ENCODE measurements at regions not wholly inside any gene's neighbourhood (a gene's known extent, or its start where the extent isn't known, plus 50 kb on each side); places are given as distances from the start of the nearest gene placed in this dataset.
"Not testable (repeated sequence)": the region's sequence is repeated elsewhere in the genome, so short reads cannot be mapped to it uniquely, and the experiment has no call there.

GRCh38 chr16:34064602-34065001 lies 605.2 kb downstream of the TP53TG3F start:
- H3K9me3 ChIP-seq (replicated peaks; ENCODE audit: control insufficient read depth, insufficient read depth, low read length); CTCF ChIA-PET; H2AFZ ChIP-seq (ENCODE audit: control insufficient read depth, low read depth, low read length); ATAC-seq; H3K27me3 ChIP-seq (replicated peaks in 1 of 2; ENCODE audit: control insufficient read depth in 2 of 2, insufficient read depth in 2 of 2, low read length in 1 of 2); H3K36me3 ChIP-seq (ENCODE audit: control insufficient read depth in 2 of 2, insufficient read depth in 2 of 2, low read length in 1 of 2); BruUV-seq (replicated peaks); H3K4me2 ChIP-seq (ENCODE audit: control insufficient read depth, insufficient read depth); SMC1A ChIA-PET (ENCODE audit: uncharacterized antibody, unreplicated experiment); H3K79me2 ChIP-seq (ENCODE audit: control insufficient read depth, insufficient read depth, low read length); POLR2A ChIA-PET; H4K20me1 ChIP-seq (ENCODE audit: control insufficient read depth, insufficient read depth); intact Hi-C loops (cut with micrococcal nuclease; ENCODE audit: unreplicated experiment); DNase-seq (ENCODE audit: low read depth, low spot score); H3K9ac ChIP-seq (ENCODE audit: control insufficient read depth, insufficient read depth, low read length); H3K27ac ChIP-seq (ENCODE audit: control insufficient read depth, insufficient read depth); H3K4me3 ChIP-seq; RAD21 ChIA-PET (ENCODE audit: unreplicated experiment); in situ Hi-C loops (cut with MboI); FAIRE-seq; H3K4me1 ChIP-seq (ENCODE audit: control insufficient read depth, insufficient read depth, low read length): not testable (repeated sequence)
- 3% methylated on average over 2 of the region's 2 CpGs for WGBS (ENCODE audit: insufficient coverage, insufficient replicate concordance, low lambda C conversion rate, missing lambda C conversion rate)

- POLR2A ChIA-PET; H2AFZ ChIP-seq (ENCODE audit: control insufficient read depth, low read depth, low read length); H3K4me1 ChIP-seq (ENCODE audit: control insufficient read depth, insufficient read depth, low read length); FAIRE-seq; in situ Hi-C loops (cut with MboI); DNase-seq (ENCODE audit: low read depth, low spot score); H3K9me3 ChIP-seq (replicated peaks; ENCODE audit: control insufficient read depth, insufficient read depth, low read length); H3K4me3 ChIP-seq; SMC1A ChIA-PET (ENCODE audit: uncharacterized antibody, unreplicated experiment); H3K36me3 ChIP-seq (ENCODE audit: control insufficient read depth in 2 of 2, insufficient read depth in 2 of 2, low read length in 1 of 2); H3K4me2 ChIP-seq (ENCODE audit: control insufficient read depth, insufficient read depth); CTCF ChIA-PET; RAD21 ChIA-PET (ENCODE audit: unreplicated experiment); H3K27me3 ChIP-seq (replicated peaks in 1 of 2; ENCODE audit: control insufficient read depth in 2 of 2, insufficient read depth in 2 of 2, low read length in 1 of 2); intact Hi-C loops (cut with micrococcal nuclease; ENCODE audit: unreplicated experiment); H3K9ac ChIP-seq (ENCODE audit: control insufficient read depth, insufficient read depth, low read length); BruUV-seq (replicated peaks); H3K27ac ChIP-seq (ENCODE audit: control insufficient read depth, insufficient read depth); ATAC-seq; H4K20me1 ChIP-seq (ENCODE audit: control insufficient read depth, insufficient read depth); H3K79me2 ChIP-seq (ENCODE audit: control insufficient read depth, insufficient read depth, low read length): not testable (repeated sequence)
- 75% methylated on average over 17 of the region's 18 CpGs for WGBS (ENCODE audit: insufficient coverage, insufficient replicate concordance, low lambda C conversion rate, missing lambda C conversion rate)
Observed at GRCh38 chr16:34069731-34070130, 610.3 kb downstream of the TP53TG3F start.

- no peak for DNase-seq (ENCODE audit: low read depth, low spot score)
- Histone ChIP-seq H2AFZ (ENCODE audit: control insufficient read depth, low read depth, low read length) (no peak overlapping the region), H3K9ac (ENCODE audit: control insufficient read depth, insufficient read depth, low read length) (no peak overlapping the region), H3K4me2 (ENCODE audit: control insufficient read depth, insufficient read depth) (no peak overlapping the region), H3K4me1 (ENCODE audit: control insufficient read depth, insufficient read depth, low read length) (no peaks in the 10 kb centered on the region), H3K27ac (ENCODE audit: control insufficient read depth, insufficient read depth) (no peak overlapping the region), H3K4me3 (no peak overlapping the region), H4K20me1 (ENCODE audit: control insufficient read depth, insufficient read depth) (no peaks in the 10 kb centered on the region), H3K9me3 (replicated peaks; ENCODE audit: control insufficient read depth, insufficient read depth, low read length) (no peaks in the 10 kb centered on the region), H3K27me3 (replicated peaks in 1 of 2; ENCODE audit: control insufficient read depth in 2 of 2, insufficient read depth in 2 of 2, low read length in 1 of 2) (no peaks in the 10 kb centered on the region), H3K79me2 (ENCODE audit: control insufficient read depth, insufficient read depth, low read length) (no peaks in the 10 kb centered on the region), H3K36me3 (ENCODE audit: control insufficient read depth in 2 of 2, insufficient read depth in 2 of 2, low read length in 1 of 2) (no peaks in the 10 kb centered on the region)
- CTCF ChIA-PET, result no interaction called here
- intact Hi-C loops (cut with micrococcal nuclease; ENCODE audit: unreplicated experiment), result no loop called here
- in situ Hi-C loops (cut with MboI), result no loop called here
- RAD21 ChIA-PET (ENCODE audit: unreplicated experiment), result no interaction called here
- no peak for FAIRE-seq
- 69% methylated on average over 14 of the region's 14 CpGs for WGBS (ENCODE audit: insufficient coverage, insufficient replicate concordance, low lambda C conversion rate, missing lambda C conversion rate)
- BruUV-seq (replicated peaks), result no TSS peak
- SMC1A ChIA-PET (ENCODE audit: uncharacterized antibody, unreplicated experiment), result no interaction called here
- POLR2A ChIA-PET, result no interaction called here
- no peak for ATAC-seq
- no peak for TF ChIP-seq SMAD5 (IDR thresholded peaks at IDR 0.05; ENCODE audit: low read depth)
- TF ChIP-seq ZNF217 (IDR thresholded peaks at IDR 0.05), result no peak
- no peak for TF ChIP-seq ESRRA (IDR thresholded peaks at IDR 0.05; ENCODE audit: low read length)
- TF ChIP-seq RCOR1 (conservative IDR thresholded peaks at IDR 0.05; ENCODE audit: low read depth, low read length), result no peak
- no peak for TF ChIP-seq SRF (IDR thresholded peaks at IDR 0.05; ENCODE audit: low read depth in 2 of 2, low read length in 2 of 2)
- TF ChIP-seq ZBTB11 (CRISPR knock-in tag; IDR thresholded peaks at IDR 0.05), result no peak
- TF ChIP-seq TCF12 (IDR thresholded peaks at IDR 0.05; ENCODE audit: low read depth, low read length), result no peak
- no peak for TF ChIP-seq BHLHE40 (IDR thresholded peaks at IDR 0.05; ENCODE audit: borderline replicate concordance in 1 of 2, low read depth in 2 of 2, low read length in 1 of 2)
- no peak for TF ChIP-seq CREB1 (IDR thresholded peaks at IDR 0.05; ENCODE audit: low read depth)
Observed at GRCh38 chr16:34078691-34079090, 619.3 kb downstream of the TP53TG3F start.
